NCI-H2029 (cell line): ENCODE measurements at regions not wholly inside any gene's neighbourhood (a gene's known extent, or its start where the extent isn't known, plus 50 kb on each side); places are given as distances from the start of the nearest gene placed in this dataset.

ENCODE experiments used
- DNase-seq: peaks from one replicate; lab custom pipeline; 2025; lab: John Stamatoyannopoulos, UW

- DNase-seq: no peak
These were observed 144.9 kb upstream of the CDH6 start for GRCh38 chr5:31048282-31049270.

- no peak for DNase-seq
These were observed 145.9 kb upstream of the CDH6 start for GRCh38 chr5:31047621-31048020.

- DNase-seq: no peak
These were observed 146.5 kb upstream of the CDH6 start for GRCh38 chr5:31047007-31047406.

GRCh38 chr5:31036411-31036810 is 157.1 kb upstream of the CDH6 start:
- no peak for DNase-seq

GRCh38 chr5:31033295-31033694 is 160.2 kb upstream of the CDH6 start:
- no peak for DNase-seq

- no peak for DNase-seq
These were observed 163.6 kb upstream of the CDH6 start for GRCh38 chr5:31029925-31030324.

GRCh38 chr5:31027721-31028120 is 165.8 kb upstream of the CDH6 start:
- no peak for DNase-seq

GRCh38 chr5:31023105-31023504 is 170.4 kb upstream of the CDH6 start:
- no peak for DNase-seq

GRCh38 chr5:31021181-31021624 is 172.3 kb upstream of the CDH6 start:
- DNase-seq: no peak

GRCh38 chr5:31008231-31008630 is 185.3 kb upstream of the CDH6 start:
- DNase-seq: no peak

GRCh38 chr5:31007672-31008071 is 185.8 kb upstream of the CDH6 start:
- no peak for DNase-seq

GRCh38 chr5:31000287-31000686 is 193.2 kb upstream of the CDH6 start:
- no peak for DNase-seq

GRCh38 chr5:30997681-30998080 is 195.8 kb upstream of the CDH6 start:
- DNase-seq: no peak

GRCh38 chr5:30994902-30995301 is 198.6 kb upstream of the CDH6 start:
- no peak for DNase-seq

GRCh38 chr5:30994176-30994575 is 199.3 kb upstream of the CDH6 start:
- no peak for DNase-seq

GRCh38 chr5:30991462-30991861 is 202.0 kb upstream of the CDH6 start:
- DNase-seq: no peak

- DNase-seq: no peak
These were observed 211.9 kb upstream of the CDH6 start for GRCh38 chr5:30981576-30981975.

GRCh38 chr5:30968971-30969370 is 224.5 kb upstream of the CDH6 start:
- no peak for DNase-seq

- no peak for DNase-seq
These were observed 233.4 kb upstream of the CDH6 start for GRCh38 chr5:30960036-30960435.

- DNase-seq: no peak
These were observed 234.2 kb upstream of the CDH6 start for GRCh38 chr5:30959238-30959637.

- DNase-seq: no peak
These were observed 235.9 kb upstream of the CDH6 start for GRCh38 chr5:30957591-30957990.

- DNase-seq: no peak
These were observed 237.2 kb upstream of the CDH6 start for GRCh38 chr5:30956251-30956650.

GRCh38 chr5:30937070-30937469 is 256.4 kb upstream of the CDH6 start:
- DNase-seq: no peak

GRCh38 chr5:30933599-30933998 is 259.9 kb upstream of the CDH6 start:
- DNase-seq: no peak
